ENCODE measurements at regions not wholly inside any gene's neighbourhood (a gene's known extent, or its start where the extent isn't known, plus 50 kb on each side); places are given as distances from the start of the nearest gene placed in this dataset.
"Not testable (repeated sequence)": the region's sequence is repeated elsewhere in the genome, so short reads cannot be mapped to it uniquely, and the experiment has no call there.

GRCh38 chr3:164458986-164459385 is 619.3 kb downstream of the SI start:
- DNase-seq = peak; percentile 11

GRCh38 chr3:164453714-164454113 is 624.6 kb downstream of the SI start:
- DNase-seq = no peak

- no peak for DNase-seq
These were observed 625.6 kb downstream of the SI start for GRCh38 chr3:164452707-164453106.

- DNase-seq = no peak
These were observed 627.0 kb downstream of the SI start for GRCh38 chr3:164451072-164451910.

GRCh38 chr3:164450276-164450905 is 627.9 kb downstream of the SI start:
- no peak for DNase-seq

- DNase-seq = no peak
These were observed 659.1 kb downstream of the SI start for GRCh38 chr3:164419220-164419619.

DNA sequence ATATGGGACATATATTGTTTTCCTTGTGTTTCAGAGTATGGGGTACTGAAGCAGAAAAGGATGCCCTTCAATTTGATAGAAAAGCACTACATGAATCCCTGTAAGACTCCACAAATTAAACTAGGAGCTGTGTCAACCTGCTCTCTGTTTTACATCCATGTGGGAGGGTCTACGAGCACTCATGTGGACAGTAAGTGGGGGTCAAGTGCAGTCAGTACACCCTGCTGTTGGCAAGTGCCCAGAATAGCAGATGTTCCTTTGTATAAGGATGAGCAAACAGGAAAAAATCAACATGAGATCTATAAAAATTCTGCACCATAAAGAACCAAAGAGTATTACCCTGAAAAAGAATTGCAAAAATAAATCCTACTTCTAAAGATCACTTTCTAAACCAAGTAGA is 659.9 kb downstream of the SI start:
- no peak for DNase-seq

DNA sequence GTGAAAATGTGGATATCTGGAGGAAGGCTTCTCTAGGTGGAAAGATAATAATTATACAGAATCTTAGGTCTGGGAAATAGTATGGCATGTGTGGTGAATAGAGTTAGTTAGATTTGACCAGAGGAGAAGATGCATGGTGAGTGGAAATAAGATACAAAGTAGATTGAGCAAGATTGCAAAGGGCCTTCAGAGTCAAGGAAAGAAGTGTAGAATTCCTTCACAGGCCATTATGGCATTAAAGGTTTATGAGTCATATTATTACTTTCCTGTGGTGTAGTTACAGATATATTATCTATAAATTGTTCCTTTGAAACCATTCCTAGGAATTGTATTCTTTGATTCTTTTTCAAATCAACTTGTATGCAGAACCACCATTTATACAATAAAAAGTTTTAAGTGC is 660.3 kb downstream of the SI start:
- DNase-seq = no peak

- no peak for DNase-seq
These were observed 661.6 kb downstream of the SI start for GRCh38 chr3:164416491-164417222.

DNA sequence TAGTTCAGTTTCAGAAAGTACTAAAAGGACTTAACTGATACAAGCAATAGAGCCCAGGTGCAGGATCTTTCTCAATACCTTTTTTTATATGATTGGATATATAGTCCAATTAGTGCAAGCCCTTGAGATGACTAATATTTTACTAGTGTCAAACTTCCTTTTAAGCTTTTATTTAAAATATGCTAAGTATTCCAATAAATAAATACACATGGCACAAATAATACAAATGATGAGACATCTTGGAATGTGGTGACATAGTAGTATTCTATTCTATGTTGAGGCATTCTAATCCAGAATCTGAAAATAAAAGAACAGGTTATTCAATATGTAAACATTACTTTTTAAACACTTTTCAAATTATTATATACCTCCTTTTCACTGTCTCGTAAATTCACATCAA is 670.0 kb downstream of the SI start:
- no peak for DNase-seq

- DNase-seq = no peak
These were observed 671.2 kb downstream of the SI start for GRCh38 chr3:164407111-164407510.

DNA sequence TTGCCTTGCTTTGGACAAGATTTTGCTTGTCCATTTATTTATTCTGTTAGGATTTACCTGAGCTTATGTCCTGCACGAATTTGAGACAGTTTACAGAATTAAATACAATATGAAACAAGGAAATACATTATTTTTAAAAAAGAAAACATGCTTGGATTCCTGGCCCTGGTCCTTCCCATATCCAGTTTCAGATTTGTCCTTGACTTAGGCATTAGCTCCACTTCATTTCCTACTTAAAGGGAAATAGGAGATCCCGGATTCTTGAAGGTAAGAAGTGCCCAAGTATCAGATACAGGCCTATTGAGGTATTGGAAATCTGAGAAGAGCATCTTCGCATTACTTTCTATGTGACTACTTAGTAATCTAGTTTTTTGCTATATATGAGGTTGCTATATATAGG is 672.0 kb downstream of the SI start:
- no peak for DNase-seq

GRCh38 chr3:164401923-164402322 is 676.4 kb downstream of the SI start:
- DNase-seq = no peak

GRCh38 chr3:164401440-164401839 is 676.9 kb downstream of the SI start:
- DNase-seq = not testable (repeated sequence)

DNA sequence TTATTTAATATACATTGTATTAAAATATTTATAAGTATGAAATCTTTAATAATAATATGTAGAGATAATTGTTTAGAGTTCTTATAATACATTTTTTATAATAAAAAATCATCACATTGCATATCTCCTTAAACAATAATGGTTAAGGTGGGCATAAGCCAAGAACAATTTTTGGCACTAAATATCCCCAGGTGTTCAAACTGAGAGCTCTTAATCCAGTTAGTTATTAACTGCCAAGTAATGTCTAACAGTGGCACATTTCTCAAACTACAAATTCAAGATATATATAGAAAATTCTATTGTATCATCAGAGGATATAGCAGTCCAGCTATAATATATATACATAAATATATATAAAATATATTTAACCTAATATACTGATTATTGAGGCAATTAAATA is 680.8 kb downstream of the SI start:
- no peak for DNase-seq

DNA sequence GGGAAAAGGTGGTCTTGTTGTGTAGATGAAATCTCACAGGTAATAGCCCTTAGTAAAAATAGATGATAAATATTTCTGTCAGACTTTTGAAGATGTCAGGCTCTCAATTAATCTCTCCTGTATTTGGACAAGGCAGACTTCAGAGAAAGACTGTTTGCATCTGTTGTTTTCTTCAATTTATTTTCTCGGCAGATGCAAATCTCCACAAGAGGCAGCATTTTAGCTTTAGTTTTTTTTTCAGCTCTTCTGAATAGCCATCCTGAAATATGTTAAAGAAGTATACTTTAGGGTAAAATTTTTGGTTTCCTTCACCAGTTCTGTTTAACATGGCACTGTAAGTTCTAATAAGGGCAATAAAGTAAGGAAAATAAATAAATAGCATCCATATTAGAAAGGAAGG is 685.1 kb downstream of the SI start:
- no peak for DNase-seq

DNA sequence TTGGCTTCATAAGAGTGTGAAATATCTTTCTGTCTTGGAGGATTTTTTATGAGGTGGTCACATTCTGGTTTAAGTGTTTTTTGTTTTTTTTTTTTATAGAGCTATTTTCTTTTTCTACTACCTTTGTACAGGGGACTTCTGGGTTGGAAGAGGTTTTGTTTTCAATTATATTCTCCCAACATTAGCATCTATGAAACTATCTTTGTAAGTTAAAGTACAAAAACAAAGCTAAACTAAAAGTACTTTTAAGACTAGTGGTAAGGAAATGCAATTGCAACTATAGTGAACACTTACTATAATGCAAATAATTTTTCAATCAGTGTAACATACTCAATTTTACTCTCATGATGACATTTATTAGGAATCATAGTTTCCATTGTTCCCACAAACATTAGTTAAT is 688.2 kb downstream of the SI start:
- DNase-seq = no peak

DNA sequence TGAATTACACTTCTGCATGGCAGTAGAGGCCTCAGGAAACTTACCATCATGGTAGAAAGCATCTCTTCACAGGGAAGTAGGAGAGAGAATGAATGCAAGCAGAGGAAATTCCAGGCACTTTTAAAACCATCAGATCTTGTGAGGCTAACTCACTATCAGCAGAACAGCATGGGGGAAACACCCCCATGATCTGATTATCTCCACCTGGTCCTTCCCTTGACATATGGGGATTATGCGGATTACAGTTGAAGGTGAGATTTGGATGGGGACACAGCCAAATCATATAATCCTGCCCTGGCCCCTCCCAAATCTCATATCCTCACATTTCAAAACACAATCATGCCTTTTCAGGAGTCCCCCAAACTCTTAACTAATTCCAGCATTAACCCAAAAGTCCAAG is 691.1 kb downstream of the SI start:
- no peak for DNase-seq

DNA sequence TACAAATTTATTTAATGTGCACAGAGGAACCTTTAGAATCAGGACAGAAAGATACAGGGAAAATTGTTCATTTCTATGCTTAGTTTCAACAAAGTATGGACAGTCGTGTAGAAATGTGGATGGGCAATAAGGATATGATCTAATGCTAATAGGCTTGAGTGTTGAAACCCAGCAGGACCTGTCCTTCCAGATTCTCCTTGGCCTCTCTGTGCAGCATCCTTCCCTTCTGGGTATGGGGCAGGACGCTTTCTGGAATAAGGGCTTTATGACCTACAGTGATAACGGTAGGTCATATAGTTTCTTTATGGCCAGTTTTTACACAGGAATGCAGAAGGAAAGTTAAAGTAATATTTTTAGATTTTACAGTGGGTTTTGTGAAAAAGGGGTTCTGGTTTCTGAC is 698.1 kb downstream of the SI start:
- no peak for DNase-seq

DNA sequence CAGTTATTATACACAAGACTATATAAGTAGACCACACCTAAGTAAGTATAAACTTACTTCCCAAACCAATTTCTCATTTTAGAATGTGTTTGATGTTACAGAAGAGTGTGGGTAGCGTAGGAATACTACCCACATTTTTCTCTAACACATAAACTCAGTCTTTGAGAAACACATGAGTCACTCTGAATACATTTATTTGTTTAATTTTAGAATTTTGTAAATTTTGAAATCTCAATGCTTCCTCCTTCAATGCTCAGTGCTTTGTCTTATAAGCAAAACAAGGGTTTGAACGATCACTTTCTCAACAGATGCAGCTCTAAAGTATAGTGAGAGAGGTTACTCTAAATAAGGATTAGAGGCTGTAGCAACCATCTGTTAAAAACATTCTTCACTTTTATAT is 700.8 kb downstream of the SI start:
- DNase-seq = no peak

GRCh38 chr3:164375995-164376394 is 702.3 kb downstream of the SI start:
- no peak for DNase-seq

GRCh38 chr3:164375538-164375937 is 702.8 kb downstream of the SI start:
- no peak for DNase-seq

GRCh38 chr3:164371681-164372080 is 706.6 kb downstream of the SI start:
- DNase-seq = no peak

DNA sequence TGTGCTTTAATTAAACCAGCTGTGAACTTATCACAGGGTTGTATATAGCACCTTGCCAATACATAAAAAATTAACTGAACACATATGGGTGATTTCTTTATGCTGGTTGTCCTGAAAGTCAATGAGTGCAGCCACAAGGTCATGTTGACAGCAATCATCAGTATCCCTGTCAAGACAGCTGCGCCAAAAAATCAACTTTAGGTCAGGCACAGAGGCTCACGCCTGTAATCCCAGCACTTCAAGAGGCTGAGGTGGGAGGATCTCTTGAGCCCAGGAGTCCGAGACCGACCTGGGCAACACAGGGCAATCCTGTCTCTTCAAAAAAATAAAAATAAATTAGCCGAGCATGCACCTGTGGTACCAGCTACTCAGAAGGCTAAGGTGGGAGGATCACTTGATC is 707.3 kb downstream of the SI start:
- no peak for DNase-seq
